Tongue (tissue), 1 donor: ENCODE measurements at regions not wholly inside any gene's neighbourhood (a gene's known extent, or its start where the extent isn't known, plus 50 kb on each side); places are given as distances from the start of the nearest gene placed in this dataset.

Experiments used
- DNase-seq: peaks from one replicate; pipeline ENCODE4 v3.0.0-alpha.2; 2015

DNA sequence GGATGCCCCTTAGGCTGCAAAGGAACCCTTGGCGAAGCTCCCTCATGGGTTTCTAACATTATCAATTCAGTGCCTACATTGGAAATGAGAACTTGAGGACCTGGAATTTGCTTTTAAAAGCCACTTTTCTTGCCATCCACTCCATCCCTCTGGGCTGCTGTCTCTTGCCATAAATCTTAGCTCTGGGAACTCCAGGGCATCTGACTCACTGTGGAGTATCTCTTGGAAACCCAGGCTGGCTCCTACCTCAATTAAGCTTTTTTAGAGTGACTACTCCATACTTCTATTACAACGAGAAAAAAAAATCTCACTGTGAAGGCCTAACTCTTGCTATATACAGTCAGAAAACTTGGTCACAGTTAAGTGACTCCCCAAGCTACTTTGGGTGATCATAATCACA, 227.2 kb upstream of the SETBP1 start:
- no peak for DNase-seq

DNA sequence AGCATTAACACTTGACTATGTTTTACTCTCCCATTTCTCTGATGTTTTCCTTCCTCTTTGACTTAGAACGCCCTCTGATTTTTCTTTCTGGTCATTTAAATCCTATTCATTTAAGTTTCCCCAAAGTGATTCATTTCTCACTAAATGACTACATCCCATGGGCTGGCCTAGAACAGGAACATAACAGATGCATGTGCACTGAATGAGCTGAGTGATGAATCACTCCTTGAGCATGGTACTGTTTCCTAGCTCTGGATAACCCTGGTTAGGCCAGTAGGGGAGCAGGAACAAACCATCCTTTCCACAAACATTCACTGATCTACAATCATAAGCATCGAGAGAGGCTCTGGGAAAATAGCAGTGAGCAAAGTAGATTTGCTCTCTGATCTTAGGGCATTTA, 221.9 kb upstream of the SETBP1 start:
- DNase-seq, result no peak

DNA sequence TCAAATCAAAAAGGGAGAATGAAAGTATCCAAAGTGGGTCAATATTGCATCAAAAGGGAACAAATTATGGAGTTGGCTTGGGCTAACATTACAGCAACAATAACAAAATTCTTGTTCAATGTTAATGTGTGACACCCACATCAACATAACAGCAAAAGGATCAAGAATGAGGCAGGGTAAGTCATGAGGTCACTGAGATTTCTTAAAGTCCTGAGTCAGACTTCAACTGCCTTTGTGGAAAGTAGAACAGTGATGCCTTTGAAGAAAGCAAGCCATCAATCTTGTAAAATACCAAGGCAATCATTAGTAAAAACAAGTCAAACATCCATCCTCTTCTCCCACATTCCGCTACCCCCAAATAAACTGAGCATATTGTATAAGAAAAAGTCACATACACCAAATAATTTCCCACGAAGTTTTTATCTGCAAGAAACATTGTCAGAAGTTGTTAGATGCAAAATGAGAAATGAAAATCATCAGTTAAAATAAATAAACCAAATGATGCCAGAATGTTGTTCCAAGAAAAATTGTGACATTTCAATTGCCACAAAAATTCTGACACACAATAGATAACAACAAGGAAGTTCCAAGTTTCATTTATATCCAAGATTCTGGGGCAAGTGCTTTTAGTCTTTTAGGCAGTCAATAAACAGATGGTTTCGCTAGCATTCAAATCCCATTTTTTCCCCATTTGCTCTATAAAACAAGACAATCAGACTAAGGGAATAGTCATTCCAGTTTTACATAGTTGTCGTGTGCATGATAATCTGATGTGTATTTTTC, 216.1 kb upstream of the SETBP1 start:
- no peak for DNase-seq

DNA sequence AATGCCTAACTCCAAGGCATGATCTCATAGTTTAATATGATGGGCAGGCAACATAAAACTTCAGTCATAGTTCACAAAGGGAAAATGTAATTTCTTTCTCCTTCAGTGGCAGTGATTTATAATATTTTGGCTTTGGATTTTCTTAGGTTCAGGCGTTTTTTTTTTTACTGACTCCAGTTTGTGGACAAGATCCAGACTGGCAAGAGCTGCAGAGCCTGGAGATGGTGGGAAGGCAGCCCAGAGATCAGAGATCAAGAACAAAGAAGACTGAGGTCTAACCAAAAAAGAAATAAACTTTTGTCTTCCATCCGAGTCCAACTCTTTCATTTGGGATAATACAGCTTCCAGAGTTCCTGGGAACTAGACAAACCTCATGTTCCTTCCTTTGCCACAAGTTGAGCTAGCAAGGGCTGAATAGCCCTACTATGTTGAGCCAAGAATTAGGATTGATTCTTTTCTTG, 215.3 kb upstream of the SETBP1 start:
- DNase-seq, result peak; percentile 33

DNA sequence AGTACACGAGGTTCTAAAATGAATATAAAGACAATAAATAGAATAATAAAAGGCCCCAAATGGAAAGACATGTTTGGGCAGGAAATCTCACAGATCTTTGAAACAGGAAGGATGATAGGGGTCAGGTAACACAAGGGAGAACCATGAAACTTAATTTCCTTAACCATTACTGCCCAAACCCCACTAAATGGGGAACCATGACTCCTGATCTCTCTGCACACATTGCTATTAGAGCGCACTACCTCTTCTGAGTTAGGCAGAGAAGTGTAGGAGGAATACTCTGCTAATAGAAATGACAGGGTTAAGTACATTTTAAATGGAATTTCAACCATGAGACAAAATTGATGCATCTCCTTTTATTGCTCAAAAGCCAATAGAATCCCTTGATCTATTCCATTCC, 213.7 kb upstream of the SETBP1 start:
- no peak for DNase-seq

DNA sequence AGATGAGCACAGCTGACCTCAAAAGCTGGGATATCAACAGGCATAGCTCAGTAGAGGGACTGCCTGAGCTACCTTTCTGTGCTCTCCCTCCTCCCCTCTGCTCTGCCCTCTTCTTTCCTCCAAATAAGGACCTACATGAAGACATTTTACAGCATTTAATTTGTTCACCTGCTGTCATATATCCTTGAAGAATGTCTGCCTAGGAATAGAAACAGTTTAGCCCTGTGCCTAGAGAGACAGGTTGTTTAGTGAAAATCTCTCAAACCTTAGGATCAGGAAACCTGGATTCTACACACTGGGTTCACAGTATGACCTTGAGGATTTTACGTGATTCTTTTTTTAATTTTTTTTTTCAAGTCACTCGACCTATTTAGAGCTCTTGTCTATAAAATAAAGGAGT, 213.0 kb upstream of the SETBP1 start:
- DNase-seq, result no peak

DNA sequence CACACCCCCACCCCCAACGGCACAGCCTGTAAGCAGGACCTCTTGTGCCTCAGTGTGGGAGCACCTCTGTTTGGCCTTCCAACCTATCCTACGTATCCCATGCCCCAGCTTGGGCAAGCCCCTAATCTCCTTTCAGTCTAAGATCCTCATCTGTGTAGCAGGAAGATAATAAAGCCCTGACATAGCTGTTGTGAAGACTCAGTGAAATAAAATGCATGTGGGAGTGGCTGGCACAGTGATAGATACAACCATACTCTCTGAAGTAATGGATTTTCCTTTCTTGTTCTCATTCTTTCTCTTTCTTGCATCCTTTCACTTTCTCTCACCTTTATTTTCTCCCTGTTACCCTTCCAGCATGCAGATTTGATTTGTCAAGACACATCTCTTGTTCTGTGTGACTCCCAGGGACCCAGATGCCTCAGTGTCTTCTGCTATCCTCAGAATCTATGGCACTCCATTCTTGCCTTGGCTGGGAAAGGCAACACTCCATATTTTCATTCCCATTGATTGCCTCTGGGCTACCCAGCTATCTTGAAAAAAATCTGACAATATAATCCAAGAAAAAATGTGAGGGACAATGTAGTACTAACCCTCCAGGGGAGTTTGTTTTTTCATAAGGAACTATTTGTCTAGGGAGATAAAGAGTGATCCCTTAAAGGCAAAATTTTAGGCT, 207.2 kb upstream of the SETBP1 start:
- DNase-seq, result no peak

DNA sequence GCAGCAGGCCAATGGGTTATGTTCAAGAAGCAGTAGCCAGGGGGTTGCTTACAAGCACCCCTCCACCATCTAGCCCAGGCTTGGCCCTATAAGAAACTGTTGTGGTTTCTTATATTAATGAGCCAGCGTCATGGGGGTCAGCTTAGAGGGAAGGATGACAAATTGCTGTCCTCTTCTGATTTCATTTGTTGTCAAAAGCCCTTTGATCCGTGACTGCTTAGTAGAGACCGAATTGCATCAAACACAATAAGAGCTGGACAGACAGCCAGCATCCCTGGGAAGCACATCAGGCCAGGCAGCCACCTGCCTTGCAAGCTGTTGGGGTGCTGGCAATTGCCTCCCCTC, 206.6 kb upstream of the SETBP1 start:
- DNase-seq, result no peak

DNA sequence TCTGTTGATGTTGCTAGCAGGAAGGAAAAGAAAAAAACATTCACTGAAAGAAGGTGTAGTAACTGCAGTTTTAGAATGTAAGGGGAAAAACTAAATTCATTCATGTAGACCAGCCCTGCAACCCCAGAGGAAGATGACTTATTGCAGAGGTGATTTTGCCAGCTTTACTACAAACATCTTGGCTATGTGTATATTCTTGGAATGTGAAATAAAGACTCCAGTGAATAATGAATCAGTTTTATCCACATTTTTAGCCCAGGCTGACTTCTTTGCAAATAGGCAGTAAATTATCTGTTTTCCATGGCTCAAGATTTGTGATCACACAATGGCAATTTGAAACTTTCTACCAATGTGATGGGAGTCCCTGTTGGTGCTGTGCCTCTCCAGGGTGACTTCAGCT, 206.1 kb upstream of the SETBP1 start:
- DNase-seq, result no peak

DNA sequence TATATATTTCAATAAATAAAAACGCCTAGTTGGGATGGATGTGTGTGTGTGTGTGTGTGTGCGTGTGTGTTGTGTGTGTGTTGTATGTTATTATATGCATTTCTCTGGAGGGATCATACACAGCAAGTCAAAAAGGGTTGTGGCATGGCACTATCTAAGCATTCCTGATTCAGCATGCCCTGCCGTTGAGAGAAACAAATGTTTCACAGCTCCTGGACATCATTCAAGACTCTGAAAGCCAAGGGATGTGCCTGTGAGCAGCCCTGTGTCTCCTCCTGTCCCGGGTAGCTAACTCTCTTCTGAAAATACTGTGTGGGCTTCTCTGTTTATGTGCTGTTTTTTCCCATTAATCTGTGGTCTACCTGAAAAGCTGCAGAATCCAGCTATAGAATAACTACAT, 197.9 kb upstream of the SETBP1 start:
- peak; percentile 69 for DNase-seq

DNA sequence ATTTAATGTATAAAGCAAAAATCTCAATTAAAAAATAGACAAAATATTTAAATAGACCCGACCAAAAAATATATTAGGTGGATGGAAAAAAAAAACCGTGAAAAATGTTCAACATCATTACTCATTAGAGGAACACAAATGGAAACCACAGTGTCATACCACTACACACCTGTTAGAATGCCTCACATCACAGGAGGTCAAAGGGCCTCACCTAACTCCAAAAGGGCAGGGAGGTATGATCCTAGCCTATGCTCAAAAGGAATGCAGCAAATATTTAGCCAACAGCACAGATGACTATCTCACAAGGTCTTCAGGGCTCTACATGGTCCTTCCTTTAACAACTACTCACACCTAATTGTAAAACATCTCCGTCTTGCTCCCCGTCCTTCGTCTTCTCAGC, 185.5 kb upstream of the SETBP1 start:
- no peak for DNase-seq

DNA sequence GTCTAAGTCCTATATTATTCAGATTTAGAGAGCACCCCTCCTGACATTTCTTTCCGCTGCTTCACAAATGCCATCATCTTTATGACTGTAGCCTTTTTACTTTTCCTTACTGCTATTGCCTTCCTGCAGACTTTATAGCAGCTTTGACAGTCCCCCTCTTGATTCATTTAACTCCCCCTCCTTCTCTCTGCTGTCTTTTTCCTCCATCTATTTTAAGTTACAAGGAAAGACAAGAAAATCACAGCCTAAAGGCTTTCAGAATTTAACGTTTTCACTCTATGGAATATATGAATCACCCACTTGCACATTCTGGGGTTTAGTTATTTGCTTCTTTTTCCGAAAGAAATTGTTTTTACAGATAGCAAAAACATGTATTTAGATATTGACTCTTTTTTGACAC, 183.4 kb upstream of the SETBP1 start:
- peak; percentile 8 for DNase-seq

DNA sequence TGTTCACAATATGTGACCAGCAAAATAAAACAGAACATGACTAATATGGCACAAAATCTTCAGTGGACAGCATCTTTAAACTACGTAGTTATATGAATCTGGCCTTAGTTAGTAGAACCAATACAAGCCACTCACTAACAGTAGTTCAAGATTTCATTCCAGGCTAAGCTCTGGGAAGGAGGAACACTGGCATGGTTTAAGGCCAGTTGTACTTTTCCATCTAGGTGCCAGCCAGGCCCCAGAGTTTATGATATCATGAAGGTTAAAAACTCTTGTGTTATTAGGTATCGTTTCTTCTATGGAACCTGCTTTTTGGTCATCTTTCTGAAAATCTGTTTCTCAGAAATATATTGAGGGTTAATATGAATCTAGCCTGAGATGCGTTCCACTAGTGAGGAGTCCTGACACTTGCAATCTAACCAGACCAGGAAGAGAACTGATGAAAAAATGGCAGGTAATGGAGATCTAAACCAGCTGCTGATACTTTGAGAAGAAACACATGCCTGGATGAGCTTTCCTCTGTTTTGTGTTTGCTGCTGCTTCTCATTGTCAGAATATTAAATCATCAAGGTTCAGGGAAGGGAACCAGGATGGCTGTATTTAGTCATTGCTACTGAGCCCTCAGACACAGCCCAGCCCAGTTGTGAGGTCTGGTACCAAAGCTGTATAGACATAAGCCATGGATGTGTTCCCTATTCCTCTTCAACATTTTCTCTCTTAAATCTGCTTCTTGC, 182.8 kb upstream of the SETBP1 start:
- peak; percentile 62 for DNase-seq

DNA sequence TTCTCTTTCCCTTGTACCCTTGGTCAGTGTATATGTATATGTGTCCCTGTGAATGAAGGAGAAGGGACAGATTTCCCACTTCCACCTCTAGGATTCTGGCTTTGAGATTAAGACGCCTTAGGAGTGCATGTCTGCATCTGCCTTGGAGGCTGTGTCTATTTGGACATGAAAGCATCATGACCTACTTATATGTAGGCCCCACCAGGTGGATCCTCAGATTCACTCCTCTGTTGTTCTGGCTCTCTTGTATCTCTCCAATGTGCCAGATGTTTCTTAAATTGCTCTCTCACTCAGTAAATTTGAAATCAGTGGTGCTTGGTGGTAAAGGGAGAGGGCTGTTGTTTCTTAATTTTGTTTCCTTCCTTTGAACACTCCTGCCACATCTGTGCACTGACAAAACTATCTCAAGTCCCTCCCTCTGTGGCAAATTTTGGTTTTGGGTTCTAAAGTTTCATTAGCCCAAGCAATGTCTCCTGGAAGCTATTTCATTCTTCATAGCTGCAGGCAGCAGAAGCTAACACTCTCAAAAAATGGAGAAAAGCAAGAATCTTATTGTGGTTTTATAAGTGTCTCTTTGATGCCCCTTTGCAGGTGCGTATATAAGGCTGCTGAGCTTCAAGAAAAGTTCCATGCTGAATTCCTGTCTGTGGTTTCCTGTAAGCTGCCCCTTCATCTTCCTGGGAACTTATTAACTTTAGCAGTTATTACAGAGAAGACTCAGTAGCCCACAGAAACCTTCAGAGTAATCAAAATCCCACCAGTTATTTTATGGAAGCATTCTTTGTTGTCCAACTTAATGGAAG, 179.7 kb upstream of the SETBP1 start:
- no peak for DNase-seq

DNA sequence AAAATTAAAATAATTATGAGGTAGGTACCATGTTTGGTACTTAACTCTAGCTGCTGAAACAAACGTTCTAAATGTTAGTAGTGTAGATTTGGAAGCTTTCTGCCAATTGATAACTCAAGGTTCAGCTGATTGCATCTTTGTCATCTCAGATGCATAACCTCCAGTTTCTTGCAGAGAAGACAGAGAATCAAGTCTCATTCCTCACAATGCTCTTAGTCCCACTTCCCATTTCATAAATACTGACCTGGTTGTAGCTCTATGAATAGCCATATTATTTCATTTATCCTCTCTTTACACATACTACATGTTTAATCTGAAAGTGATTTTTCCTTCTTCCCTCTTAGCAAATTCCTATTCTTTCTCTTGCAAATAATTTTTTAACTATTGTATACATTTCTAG, 178.5 kb upstream of the SETBP1 start:
- DNase-seq, result no peak

DNA sequence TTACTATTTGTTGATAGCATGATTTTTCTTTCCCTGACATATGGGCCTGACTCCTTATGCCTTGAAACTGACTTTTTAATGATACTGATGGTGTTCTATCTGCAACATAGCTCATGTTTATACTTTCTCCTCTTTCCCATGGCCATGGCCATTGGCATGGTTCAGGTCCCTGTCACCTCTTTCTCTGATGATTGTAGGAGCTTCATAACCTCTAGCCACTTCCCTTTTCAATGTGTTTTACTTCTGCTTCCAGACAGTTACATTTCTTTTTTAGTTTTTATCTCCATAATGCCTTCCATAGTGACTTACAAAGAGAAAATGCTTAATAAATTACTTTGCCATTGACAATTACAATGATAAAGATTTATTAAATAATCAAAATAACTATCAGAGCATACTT, 177.9 kb upstream of the SETBP1 start:
- no peak for DNase-seq

DNA sequence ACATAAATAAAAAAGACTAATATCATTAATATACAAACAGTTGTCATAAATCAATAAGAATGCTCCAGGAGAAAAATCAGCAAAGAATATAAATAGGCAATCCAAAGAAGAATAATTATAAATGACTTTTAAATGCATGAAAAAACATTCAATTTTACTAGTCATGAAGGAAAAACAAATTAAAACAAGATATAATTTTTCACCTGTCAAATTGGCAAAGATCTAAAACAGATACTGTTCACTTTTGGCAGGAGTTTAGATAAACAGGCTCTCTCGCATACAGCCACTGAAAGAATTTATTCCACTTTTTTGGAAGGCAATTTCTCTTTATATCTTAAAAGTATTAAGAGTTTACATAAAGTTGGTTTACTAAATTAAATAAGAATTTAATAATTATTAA, 176.8 kb upstream of the SETBP1 start:
- no peak for DNase-seq

DNA sequence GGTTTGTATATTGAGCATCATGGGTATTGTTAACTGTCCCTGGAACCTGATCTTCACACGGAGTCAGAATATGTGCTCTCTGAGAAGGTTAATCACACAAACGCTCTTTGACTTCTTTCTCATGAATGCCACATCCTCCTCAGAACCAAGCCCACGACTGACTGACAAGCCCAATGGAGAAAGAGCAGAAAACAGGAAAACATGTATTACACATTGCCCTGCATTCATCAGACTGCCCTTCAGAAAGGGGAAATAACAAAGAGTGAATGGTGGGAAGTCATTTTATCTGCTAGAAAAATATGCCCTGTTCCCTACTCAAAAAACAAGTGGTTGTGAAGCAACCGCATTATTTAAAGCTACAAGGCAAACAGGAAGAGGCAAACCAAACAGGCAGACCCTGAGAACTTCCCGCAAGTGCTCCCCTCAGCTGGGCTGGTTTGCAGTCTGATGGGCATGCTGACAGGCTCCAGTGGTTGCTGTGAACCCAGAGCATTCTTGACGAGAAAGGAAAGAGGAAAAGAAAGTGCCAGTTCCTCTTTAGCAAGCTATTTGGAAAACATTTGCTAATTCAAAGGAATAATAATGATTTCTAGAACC, 172.9 kb upstream of the SETBP1 start:
- peak; percentile 11 for DNase-seq

DNA sequence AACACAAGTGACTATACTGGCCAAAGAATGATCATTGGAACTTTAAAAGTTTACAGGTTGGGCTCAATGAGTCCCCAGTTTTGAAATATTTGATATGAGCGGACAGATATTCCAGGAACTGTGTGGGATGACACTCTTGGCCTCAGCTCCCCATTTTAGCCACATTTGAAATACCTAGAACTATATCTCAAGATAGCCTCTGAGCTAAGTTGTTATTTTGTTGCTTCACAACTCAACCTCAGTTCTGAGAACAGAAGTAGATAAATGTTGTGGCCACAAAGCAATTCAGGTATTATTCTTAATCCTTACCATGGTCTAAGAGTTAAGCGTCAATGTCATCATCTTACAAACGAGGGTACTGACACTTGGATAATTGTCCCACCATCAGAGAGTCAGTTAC, 172.2 kb upstream of the SETBP1 start:
- DNase-seq, result no peak

DNA sequence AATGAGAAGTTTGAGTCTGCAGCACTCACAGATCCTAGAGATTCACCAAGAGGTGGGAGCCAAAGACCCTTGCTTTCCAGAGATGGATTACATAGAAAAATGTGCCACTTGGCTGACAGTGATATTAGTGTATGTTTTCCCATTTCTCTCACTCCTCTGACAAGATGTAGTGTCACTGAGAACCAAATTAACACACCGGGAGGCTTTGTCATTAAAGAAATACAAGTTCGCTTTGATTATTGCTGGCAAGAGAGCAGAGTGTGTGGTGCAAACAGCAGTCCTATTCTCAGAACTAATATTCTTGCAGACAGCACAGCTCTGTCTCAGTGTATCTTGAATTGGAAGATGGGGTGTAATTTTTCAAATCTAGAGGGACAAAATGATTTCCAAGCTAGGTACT, 171.6 kb upstream of the SETBP1 start:
- DNase-seq, result no peak

DNA sequence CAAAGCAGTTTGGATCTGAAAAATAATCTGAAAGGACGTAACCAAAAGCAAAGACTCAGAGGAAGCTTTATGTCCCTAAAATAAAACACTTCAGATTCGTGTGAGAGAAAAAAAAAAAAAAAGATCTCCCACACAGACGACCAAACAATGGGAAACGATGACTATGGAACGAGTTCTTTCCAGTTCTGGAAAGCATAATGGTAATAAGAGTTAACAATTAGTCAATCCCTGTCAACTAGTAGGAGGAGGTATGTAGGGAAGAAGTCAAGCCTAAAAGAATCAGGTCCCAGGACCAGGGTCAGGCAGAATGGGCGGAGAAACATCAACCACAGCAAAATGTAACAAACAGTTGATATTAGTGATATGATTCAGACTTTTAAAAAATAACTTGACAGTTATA, 170.3 kb upstream of the SETBP1 start:
- no peak for DNase-seq

DNA sequence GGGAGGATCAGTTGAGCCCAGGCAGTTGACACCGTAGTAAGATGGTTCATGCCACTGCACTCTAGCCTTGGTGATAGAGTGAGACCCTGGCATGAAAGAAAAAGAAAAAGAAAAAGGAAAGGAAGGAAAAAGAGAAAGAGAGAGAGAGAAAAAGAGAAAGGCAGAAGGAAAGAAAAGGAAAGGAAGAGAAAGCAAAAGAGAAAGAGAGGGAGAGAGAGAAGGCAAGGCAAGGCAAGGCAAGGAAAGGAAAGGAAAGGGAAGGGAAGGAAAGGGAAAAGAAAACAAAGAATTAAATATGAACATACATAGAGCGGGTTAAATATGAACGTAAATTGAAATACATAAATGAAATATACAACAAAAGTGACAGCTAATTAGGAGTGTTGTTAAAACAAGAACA, 167.5 kb upstream of the SETBP1 start:
- DNase-seq, result no peak
